GOT3 (cell line): ENCODE measurements at regions not wholly inside any gene's neighbourhood (a gene's known extent, or its start where the extent isn't known, plus 50 kb on each side); places are given as distances from the start of the nearest gene placed in this dataset.

Experiments
- DNase-seq: peaks from one replicate; lab custom pipeline; 2025; ENCODE audit warnings: mixed read lengths; lab: John Stamatoyannopoulos, UW

GRCh38 chr20:6616421-6616820, 151.1 kb upstream of the BMP2 start:
- no peak for DNase-seq

GRCh38 chr20:6614836-6615235, 152.7 kb upstream of the BMP2 start:
- DNase-seq = no peak

- no peak for DNase-seq
Observed at GRCh38 chr20:6613280-6613861, 154.1 kb upstream of the BMP2 start.

GRCh38 chr20:6612606-6612923, 154.9 kb upstream of the BMP2 start:
- DNase-seq = no peak

GRCh38 chr20:6611911-6612605, 155.4 kb upstream of the BMP2 start:
- no peak for DNase-seq

- no peak for DNase-seq
Observed at GRCh38 chr20:6606651-6607050, 160.8 kb upstream of the BMP2 start.

- no peak for DNase-seq
Observed at GRCh38 chr20:6605055-6605935, 162.2 kb upstream of the BMP2 start.

GRCh38 chr20:6604179-6604578, 163.3 kb upstream of the BMP2 start:
- no peak for DNase-seq

GRCh38 chr20:6599876-6600735, 167.4 kb upstream of the BMP2 start:
- no peak for DNase-seq

GRCh38 chr20:6595704-6596103, 171.8 kb upstream of the BMP2 start:
- DNase-seq = no peak

- no peak for DNase-seq
Observed at GRCh38 chr20:6590891-6591637, 176.4 kb upstream of the BMP2 start.

GRCh38 chr20:6588296-6588695, 179.2 kb upstream of the BMP2 start:
- no peak for DNase-seq

- DNase-seq = no peak
Observed at GRCh38 chr20:6583134-6583738, 184.2 kb upstream of the BMP2 start.

GRCh38 chr20:6582449-6582848, 185.0 kb upstream of the BMP2 start:
- DNase-seq = no peak

GRCh38 chr20:6580486-6580885, 187.0 kb upstream of the BMP2 start:
- no peak for DNase-seq

GRCh38 chr20:6579824-6580223, 187.7 kb upstream of the BMP2 start:
- DNase-seq = no peak

- DNase-seq = no peak
Observed at GRCh38 chr20:6579417-6579816, 188.1 kb upstream of the BMP2 start.

- no peak for DNase-seq
Observed at GRCh38 chr20:6577451-6577850, 190.0 kb upstream of the BMP2 start.

GRCh38 chr20:6576726-6577125, 190.8 kb upstream of the BMP2 start:
- no peak for DNase-seq

GRCh38 chr20:6575912-6576401, 191.5 kb upstream of the BMP2 start:
- DNase-seq = no peak

GRCh38 chr20:6566821-6567220, 200.7 kb upstream of the BMP2 start:
- no peak for DNase-seq
